NCI-H2029 treated with DMSO at 0.1 percent for 48 hours (cell line): ENCODE measurements at regions not wholly inside any gene's neighbourhood (a gene's known extent, or its start where the extent isn't known, plus 50 kb on each side); places are given as distances from the start of the nearest gene placed in this dataset.

Experiments
- DNase-seq: peaks from one replicate; lab custom pipeline; 2025; lab: John Stamatoyannopoulos, UW

- no peak for DNase-seq
These were observed 55.0 kb downstream of the SOX4 start for GRCh38 chr6:21648475-21649050.

- no peak for DNase-seq
These were observed 59.8 kb downstream of the SOX4 start for GRCh38 chr6:21653323-21653722.

- no peak for DNase-seq
These were observed 60.4 kb downstream of the SOX4 start for GRCh38 chr6:21653905-21654304.

GRCh38 chr6:21654361-21654760, 60.8 kb downstream of the SOX4 start:
- DNase-seq = no peak

- DNase-seq = no peak
These were observed 70.4 kb downstream of the SOX4 start for GRCh38 chr6:21663966-21664313.

- peak; percentile 58 for DNase-seq
These were observed 71.0 kb downstream of the SOX4 start for GRCh38 chr6:21664314-21665109.

GRCh38 chr6:21665110-21665391, 71.5 kb downstream of the SOX4 start:
- no peak for DNase-seq

- DNase-seq = no peak
These were observed 72.0 kb downstream of the SOX4 start for GRCh38 chr6:21665392-21666200.

GRCh38 chr6:21666201-21666691, 72.7 kb downstream of the SOX4 start:
- no peak for DNase-seq

- DNase-seq = no peak
These were observed 73.5 kb downstream of the SOX4 start for GRCh38 chr6:21666853-21667681.

- DNase-seq = no peak
These were observed 75.2 kb downstream of the SOX4 start for GRCh38 chr6:21668795-21669194.

GRCh38 chr6:21676769-21677168, 83.2 kb downstream of the SOX4 start:
- DNase-seq = no peak

GRCh38 chr6:21678990-21679389, 85.4 kb downstream of the SOX4 start:
- no peak for DNase-seq

- no peak for DNase-seq
These were observed 86.3 kb downstream of the SOX4 start for GRCh38 chr6:21679761-21680265.

GRCh38 chr6:21680611-21681010, 87.1 kb downstream of the SOX4 start:
- DNase-seq = no peak

GRCh38 chr6:21690489-21690888, 96.9 kb downstream of the SOX4 start:
- DNase-seq = no peak

GRCh38 chr6:21691685-21692346, 98.3 kb downstream of the SOX4 start:
- no peak for DNase-seq

- no peak for DNase-seq
These were observed 99.2 kb downstream of the SOX4 start for GRCh38 chr6:21692721-21693120.

GRCh38 chr6:21694168-21694567, 100.6 kb downstream of the SOX4 start:
- no peak for DNase-seq

GRCh38 chr6:21707524-21708319, 114.2 kb downstream of the SOX4 start:
- DNase-seq = no peak

- no peak for DNase-seq
These were observed 114.7 kb downstream of the SOX4 start for GRCh38 chr6:21708320-21708580.
